GM19463 (cell line): ENCODE measurements at regions not wholly inside any gene's neighbourhood (a gene's known extent, or its start where the extent isn't known, plus 50 kb on each side); places are given as distances from the start of the nearest gene placed in this dataset.

Experiments
- ATAC-seq: cut with Tn5 transposase; IDR thresholded peaks from one replicate; pipeline ENCODE4 v1.9.1; 2021; ENCODE audit warnings: mild to moderate bottlenecking, moderate library complexity; ENCODE audit not compliant: unreplicated experiment

DNA sequence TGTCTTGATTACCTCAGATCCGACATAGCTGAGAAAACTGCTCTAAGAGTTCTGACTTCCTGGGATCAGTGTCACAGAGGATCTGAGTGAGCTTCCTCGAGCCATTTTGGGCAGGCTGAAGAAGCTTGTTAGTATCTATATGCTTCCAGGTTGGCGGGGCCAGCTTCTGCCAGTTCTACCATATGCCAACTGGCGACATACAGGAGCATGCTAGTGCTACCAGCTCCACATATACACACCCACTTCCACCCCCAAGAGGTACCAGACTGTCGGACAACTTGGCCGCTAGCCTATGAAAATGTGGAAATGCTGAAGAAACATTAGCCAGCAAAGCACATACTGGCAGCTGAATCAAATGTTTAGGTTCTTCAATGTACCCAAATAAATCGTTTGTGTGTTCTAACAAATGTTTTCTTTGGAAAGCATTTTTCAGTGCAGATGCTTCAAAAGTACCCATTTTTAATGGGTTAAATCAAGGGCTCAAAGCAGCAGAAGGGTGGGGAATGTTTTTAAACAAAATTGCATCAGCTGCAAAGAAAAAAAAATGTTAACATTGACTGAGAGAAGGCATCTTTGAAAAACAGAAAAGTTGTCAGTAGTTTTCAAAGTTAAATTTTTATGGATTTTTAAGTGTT is 163.7 kb downstream of the KLF12 start:
- no peak for ATAC-seq

DNA sequence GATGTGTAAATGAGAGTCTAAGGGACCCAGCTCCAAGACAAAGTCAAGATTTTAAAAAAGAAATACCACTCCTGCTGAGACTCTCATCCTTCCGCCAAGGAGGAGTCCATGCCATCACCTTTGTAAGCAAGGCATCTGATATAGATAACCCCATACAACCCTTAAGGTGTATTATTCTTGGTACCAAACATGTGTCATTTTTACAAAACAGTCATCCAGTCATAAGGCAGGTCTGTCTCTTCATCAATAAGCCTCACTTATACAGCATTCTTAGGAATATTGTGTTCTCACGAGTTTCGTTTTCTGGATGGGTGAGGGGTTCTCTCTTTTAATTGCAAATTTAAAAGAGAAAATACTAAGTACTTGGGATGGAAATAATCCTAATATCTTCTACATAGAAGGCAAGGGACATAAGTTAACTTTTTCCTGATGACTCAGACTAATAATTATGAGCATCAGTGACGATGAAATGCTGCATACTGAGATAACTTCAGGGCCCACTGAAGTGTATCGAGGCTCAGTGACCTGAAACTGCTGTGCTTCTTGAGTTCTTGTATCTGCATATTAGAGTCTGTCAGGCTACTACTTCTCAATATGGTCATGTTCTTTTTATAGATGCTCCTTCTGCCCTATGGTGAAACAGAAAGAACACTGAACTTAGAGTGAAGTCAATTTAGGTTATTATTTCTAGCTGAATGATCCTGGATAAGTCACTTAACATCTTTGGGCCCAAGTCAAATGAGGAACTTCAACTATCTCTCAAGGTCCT is 166.6 kb downstream of the KLF12 start:
- ATAC-seq = peak; percentile 99

DNA sequence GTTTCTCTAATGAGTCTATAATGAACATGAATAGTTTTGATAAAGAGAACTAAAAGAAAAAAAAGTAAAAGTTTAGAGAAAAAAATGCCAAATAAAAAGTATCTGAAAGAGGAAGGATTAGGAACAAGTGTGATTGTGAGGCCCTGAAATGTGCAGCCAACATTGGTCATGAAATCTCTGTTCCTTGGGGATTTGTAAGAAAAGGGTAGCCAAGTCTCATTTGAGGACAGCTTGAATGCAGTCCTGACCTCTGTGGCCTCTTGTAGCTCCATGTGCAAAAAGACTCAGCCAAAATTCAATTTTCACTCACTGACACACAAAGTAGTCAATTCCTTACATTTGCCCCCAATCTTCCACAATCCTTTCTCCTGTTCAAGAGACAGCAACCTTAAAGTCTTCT is 167.9 kb downstream of the KLF12 start:
- no peak for ATAC-seq

DNA sequence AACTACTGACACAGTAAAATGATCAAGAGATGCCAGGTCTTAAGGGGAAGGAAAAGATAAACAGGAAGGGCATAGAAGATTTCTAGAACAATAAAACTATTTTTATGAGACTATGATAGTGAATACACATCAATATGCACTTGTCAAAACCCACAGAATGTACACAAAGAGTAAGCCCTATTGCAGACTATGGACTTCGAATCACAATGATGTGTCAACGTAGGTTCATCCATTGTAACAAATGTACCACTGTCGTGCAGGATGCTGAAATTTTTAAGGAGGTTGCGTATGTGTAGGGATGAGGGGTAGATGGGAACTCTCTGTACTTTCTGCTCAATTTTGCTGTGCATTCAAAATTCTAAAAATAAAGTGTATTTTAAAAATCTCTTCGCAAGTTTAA is 171.9 kb downstream of the KLF12 start:
- no peak for ATAC-seq

DNA sequence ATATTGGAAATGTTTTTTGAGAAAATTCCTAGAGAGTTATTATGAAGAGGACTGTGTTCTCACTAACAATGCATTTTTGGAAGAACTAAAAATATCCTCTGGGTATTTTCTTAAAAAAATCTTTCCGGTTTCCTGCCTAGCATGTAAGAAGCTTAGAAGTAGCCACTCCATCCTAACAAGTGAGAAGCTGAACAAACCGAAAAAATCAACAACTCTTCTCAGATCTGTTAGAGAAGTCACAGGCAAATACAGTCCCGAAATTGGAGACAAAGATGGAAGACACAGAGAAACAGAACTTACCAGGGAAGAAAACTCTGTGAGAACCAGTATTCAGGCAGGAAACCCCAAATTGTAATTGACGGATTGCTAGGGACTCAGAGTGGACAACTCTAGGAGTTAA is 173.0 kb downstream of the KLF12 start:
- no peak for ATAC-seq

DNA sequence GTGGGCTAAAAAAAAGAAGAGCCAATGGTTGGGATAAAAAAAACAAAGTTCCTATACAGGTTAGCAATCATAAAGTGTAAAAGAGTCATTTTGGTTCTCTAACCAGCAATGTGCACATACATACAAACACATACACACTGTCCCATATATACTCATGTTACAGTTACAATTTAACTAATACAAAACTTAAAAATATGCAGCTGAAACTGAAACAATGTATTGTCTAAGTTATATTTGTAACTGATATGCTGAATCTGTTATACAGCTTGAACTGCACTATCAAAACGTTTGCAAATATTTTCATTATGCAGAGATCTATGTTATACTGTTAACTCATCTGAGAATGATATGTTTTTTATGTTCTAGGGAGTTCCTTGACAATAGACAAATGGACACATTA is 173.7 kb downstream of the KLF12 start:
- peak; percentile 52 for ATAC-seq

DNA sequence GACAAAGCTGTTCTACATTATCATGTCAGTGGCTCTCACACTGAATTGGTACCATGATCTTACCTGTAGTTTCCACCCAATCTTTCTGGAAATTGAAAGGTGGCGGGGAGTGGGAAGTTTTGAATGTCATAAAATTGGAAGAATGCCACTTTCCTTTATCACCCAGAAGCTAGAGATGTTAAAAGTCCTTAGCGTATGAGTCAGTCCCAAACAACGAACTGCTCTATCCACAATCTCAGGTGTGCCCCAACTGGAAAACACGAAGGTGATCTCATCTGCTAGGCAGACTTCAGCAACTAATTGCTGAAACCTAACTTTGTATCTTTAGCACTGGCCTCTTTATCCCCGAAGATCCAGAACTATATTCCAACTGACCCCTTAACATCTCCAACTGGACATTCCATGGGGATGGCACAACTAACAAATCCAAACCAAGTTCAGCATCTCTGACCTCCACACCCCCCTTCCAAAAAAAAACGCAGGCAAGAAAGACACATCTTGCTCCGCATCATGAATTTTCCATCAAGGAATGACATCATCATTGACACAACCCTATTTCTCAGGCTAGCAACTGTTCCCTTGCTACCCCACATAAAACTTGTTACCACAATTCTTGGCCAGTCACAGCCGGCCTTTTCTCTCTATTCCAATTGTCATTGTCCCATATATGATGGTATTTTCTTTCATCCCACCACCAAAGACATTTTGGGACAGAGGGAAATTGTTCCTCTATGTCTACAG is 175.4 kb downstream of the KLF12 start:
- no peak for ATAC-seq

DNA sequence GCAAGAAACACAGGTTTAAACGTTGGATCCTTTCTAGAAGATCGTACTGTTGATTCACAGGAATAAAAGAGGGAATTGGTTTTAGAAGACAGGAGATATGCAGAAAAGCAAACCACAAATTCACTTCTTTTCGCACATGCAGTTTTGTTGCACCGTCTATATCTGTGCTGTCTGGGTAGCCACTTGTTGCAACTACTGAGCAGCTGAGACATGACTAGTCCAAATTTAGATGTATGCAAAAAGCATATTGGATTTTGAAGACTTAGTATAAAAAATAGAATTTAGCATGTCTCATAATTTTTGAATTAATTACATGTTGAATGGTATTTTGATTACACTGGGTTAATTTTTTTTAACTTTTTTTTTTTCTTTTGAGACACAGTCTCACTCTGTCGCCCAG is 176.3 kb downstream of the KLF12 start:
- no peak for ATAC-seq

DNA sequence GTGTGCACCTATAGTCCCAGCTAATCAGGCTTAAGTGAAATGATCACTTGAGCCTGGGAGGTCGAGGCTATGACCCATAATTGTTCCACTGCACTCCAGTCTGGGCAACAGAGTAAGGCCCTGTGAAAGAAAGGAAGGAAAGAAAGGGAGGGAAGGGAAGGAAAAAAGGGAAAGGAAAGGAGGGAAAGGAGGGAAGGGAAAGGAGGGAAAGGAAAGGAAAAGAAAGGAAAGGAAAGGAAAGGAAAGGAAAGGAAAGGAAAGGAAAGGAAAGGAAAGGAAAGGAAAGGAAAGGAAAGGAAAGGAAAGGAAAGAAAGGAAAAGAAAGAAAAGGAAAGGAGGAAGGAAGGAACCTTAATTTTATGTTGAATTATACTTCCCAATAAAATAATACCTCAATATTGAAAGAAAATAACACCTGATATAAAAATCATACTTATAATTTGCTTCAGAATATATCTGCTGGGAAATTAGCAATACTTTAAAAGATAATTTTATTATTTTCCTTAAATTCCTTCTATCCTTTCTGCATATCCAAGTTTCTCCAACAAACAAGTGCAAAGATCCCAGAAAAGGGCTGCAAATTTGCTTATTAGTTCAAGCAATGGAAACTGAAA is 177.3 kb downstream of the KLF12 start:
- no peak for ATAC-seq

DNA sequence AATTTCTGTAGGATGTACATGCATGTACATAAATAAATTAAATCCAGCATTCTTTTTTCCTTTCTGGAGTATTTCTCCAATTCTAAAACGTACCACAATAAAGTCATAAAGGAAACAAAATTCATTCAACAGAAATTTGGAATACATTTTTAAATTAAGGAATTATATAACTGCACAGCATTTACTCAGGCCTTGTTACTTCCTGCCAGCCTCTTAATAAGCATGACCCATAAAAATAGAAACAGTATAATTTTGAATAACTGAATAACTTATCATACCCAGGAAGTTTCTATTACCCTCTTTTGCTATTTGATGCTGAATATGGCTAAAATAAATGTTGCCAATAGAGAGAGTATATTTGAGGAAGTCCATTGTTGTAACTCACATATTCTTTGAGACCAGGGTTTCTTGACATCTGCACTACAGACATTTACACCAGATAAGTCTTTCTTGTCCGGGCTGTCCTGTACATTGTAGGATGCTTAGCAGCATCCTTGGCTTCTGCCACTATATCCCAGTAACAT is 178.2 kb downstream of the KLF12 start:
- no peak for ATAC-seq

DNA sequence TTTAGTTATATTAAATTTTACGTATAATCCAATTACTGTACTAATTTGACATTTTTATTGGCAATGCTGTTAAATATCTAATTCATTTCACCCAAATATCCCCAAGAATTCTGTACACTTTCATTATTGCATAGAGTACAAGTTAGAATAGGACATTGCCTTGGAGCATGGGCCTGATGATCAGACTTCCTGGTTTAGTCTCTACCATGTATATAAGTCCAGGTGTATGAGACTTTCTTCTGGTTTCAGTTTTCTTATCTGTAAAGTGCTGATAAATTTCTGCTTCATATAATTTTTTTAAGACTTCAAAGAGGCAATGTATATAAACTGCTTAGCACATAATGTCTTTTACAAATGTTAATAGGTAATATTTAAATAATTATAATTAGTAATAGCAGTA is 179.4 kb downstream of the KLF12 start:
- peak; percentile 61 for ATAC-seq

DNA sequence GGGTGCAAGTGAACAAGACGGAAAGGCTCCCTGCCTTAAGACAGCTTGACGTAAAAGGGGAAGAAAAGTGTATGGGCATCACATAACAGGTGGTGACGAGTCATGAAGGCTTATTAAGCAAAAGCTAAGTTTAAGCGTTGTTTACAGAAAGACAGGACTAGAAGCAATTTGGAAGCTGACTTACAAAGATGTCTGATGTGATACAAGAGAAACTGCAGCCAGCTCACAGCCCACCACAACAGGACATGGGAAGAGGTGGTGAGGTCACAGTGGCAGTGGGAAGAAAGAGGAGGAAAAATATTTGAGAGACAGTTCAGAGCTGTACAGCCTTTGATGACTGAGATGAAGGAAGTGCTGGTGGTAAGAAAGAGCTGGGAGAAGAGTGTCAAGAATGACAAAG is 181.6 kb downstream of the KLF12 start:
- ATAC-seq = no peak

DNA sequence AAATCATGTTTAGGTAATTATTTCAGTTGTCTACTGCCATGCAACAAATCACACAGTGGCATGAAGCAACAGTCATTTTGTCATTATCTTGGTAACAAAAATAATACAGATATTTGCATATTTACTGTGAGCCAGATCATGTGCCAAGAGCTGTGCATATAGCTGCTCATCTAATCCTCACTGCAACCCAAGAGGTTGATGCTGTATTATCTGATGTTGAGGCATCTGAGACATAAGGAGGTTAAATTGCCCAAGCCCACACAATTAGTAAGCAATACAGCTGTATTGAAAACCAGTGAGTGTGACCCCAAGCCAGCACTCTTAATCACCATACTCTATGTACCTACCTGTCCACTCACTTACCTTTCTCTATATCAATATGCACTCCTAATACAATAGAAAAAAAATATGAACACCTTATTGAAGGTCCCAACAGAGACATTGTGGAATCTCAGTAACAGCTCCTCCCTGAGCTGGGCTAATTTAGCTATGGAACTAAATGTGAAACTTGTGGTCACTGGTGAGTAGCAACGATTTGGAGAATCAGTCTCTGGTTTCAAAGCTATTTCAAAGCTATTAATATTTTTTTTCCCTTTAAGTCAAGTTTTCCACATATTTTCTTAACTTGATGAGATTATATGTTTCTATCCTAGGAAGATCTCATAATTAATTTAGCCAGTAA is 185.2 kb downstream of the KLF12 start:
- ATAC-seq = peak; percentile 55

DNA sequence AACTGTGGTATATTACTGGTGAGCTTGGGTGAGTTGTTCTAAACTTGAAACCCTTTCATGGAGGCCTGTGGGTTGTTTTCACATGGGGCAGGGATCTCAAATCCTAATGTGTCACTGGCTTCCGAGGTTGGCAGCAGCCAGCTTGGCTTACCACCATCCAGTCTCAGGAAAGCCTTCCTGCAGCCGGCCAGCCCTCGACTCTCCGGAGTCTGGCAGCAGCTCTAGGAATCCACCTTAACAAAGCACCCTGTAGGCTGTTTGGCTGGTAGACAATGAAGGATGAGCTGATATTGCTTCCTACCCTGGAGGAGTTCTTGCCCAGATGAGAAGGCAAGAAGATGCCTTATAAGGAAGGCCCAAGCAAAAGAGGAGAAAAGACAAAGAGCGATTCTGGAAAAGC is 188.3 kb downstream of the KLF12 start:
- no peak for ATAC-seq

DNA sequence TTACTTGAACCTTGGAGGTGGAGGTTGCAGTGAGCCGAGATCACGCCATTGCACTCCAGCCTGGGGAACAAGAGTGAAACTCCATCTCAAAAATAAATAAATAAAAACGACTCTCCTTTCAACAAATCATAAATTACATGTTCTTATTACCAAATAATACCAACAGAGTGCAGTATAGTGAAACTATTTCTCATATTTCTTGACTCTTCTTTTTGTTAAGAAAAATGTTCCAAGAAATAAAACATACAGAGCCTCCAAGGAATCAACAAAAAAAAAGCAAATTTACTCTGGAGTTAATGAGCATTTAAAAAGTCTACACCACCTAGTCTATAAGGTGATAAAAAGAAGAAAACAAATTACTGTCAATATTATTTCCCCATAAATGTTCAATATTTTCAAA is 188.8 kb downstream of the KLF12 start:
- no peak for ATAC-seq

DNA sequence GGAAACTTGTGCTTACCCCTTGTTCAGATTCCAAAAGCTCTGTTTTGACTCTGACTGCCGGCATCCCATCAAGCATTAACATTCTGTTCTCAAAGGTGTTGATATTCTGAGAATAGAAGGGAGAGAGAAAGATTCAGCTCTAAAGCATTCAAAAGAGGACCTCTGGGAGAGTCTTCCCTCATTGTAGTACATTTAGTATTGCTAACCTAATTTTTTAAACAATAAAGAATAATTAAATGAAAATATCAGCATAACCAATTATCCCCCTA is 190.3 kb downstream of the KLF12 start:
- ATAC-seq = no peak

DNA sequence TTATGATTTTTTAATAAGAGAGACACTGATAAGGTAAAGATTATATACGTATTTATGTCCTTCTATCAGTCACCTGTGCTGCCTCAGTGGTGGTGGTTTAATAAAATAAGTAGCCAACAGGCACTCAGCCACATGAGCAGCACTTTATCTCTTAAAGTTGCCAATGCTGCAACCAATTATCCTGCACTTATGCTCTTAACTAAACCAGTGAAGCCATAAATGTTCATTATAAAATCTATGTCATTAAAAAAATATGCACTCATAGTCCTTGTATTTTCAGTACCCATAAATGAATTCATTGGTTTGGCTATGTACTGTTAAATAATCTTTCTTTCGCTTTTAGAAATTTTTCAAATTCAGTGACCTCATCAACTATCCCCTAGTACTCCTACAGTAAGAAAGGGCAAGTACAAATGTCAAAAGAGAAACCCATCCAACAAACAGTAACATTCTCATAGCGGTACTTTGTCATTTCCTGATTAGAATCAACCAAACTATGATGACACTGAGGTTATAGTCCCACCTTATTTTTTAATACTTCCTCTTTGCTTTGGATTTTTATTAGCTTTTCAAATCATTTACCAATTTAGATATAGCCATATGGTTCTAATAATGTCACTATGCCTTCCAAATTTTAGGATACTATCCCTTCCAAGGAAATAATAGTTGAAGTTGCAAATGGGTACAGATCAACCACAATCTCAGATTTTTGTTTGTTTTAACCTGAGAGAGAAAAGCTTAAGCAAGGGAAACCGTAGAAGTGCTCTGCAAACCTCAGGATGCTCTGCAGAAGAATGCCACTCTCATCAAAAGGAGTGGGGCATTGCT is 190.9 kb downstream of the KLF12 start:
- no peak for ATAC-seq

DNA sequence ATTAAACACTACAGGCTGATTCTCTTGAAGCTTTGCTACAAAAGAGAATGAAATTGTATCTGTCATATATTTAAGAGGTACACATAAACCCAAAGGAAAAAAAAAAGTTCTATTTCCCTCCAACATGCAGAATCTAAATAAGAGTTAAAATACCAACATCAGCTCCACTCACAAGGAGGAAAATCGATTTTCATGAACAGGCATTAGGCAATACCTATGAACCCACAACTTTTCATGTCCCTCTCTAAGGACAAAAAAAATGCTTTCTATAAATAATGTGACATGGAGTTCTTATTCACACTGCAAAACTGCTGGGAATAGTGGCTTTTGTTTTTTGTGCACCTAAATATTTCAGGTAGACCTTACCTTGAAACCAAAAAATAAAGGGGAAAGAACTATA is 192.5 kb downstream of the KLF12 start:
- ATAC-seq = no peak

DNA sequence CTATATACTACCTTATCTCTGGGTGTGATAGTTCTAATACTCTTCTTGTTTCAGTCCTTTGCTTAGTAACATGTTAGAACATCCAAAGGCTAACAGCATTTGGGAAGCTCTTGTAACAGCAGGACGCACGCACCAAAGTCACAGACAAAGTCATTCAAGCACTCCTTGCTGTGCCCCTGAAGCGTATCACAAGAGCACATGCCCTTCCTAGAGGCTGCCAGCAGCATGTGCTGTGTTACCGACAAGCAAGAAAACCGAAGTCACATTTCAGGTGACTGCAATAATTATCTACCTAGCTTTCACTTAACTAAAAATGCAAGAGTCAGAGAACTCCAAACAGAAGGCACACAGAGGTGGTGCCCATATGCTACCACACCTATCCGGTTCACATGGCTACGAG is 194.1 kb downstream of the KLF12 start:
- ATAC-seq = no peak

DNA sequence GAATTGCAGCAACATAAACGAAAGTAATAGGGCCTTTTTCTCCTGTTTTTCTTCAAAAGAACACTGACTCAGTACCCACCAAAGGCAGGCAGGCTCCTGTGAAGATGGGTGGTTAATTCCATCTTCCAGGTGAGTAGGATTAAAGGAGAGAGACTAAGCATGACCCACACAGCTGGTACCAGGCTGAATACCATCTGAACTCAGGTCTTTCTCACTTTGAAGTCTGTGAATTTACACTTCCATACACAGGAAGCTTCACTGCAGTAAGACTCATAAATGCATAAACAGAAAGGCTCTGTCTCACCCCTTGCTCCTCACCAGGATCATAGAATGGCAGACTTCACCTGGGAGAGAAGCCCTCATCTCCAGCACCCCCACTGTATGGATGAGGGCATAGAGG is 194.6 kb downstream of the KLF12 start:
- no peak for ATAC-seq
